ENCODE measurements at regions not wholly inside any gene's neighbourhood (a gene's known extent, or its start where the extent isn't known, plus 50 kb on each side); places are given as distances from the start of the nearest gene placed in this dataset.
"Not testable (repeated sequence)": the region's sequence is repeated elsewhere in the genome, so short reads cannot be mapped to it uniquely, and the experiment has no call there.

DNA sequence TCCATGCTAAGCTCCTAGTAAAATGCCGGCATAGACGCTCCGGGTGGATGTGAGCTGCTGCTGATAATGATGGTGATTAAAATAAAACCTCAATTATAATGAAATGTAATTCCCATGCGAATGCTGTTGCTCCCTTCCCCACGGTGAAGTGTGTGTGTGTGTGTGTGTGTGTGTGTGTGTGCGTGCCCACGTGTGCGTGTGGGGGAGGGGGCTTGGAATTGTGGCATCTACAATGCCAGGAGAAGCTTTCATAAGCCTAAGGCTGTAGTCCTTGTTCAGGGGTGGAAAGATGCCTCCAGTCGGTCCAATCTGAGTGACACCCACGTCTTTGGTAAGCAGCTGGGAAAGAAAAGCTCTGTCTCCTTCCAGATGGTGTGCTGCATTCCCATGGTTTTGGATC is 137.9 kb downstream of the CDH26 start:
- in situ Hi-C loops (cut with HindIII; ENCODE audit: low sequenced_read_pairs): no loop called here

DNA sequence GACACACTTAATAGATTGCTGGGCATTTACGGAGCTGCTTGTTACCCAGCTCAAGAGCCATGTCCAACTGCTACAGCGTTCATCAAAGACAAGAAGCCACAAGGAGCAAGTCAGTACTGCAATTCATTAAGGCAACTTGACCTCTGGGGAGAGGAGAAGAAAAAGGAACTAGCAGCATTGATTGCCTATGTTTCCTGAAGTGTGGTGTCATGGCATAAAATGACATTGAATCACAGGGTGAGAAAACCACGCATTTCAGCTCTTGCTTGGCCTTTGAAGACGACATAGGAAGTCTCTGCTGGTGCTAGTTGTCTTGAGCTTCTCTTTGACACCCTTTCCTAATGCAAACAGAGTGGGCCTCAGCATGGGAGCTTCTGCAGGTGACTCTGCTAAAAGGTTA is 139.1 kb downstream of the CDH26 start:
- in situ Hi-C loops (cut with HindIII; ENCODE audit: low sequenced_read_pairs): no loop called here

DNA sequence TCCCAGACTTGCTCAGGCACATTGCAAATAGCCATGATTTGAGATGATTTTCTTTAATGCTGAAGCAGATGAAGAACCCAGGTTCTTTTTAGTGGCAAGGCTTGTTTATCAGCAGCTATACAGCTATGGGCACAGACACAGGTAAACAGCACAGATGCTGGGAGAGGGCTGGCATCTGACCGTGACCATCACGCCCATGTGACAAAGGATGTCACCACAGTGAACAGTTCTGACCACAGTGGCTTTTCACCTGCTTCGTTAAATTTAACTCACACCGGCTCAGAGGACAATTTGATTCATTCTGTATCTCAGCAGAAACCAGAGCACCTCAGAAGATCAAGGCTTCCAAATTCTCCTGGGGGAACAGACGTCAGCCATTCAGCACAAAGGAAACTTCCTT is 142.6 kb downstream of the CDH26 start:
- in situ Hi-C loops (cut with HindIII; ENCODE audit: low sequenced_read_pairs): no loop called here

DNA sequence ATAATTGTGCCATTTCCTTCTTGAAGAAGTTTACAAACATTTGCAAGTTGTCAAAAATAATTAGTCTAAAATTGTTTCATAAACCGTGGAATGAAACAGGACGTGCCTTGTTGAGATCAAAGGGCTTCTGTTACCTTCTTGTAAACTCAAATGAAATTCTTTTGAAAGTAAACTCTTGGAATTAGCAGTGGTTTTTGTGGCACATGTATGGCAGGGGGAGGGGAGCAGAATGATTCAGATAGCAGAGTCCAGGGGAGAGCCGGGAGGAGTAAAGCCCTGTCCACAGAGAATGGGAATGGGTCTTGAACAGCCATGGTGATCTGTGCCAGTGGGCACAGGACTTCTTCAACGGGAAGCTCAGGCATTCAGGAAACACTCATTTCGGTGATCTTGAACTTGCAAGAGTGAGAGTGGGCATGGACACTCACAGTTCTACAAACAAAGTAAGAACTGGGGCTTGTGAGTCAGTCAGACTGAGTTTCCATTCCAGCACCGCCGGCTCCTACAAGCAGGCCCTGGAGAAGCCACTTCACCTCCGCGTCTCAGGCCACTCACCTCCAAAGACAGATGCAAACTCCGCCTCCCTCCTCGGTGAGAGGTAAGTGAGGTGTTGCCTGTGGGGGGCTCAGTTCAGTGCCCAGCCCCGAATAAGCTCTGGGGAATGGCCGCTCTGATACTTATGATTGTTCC is 143.1 kb downstream of the CDH26 start:
- in situ Hi-C loops (cut with HindIII; ENCODE audit: low sequenced_read_pairs): no loop called here

DNA sequence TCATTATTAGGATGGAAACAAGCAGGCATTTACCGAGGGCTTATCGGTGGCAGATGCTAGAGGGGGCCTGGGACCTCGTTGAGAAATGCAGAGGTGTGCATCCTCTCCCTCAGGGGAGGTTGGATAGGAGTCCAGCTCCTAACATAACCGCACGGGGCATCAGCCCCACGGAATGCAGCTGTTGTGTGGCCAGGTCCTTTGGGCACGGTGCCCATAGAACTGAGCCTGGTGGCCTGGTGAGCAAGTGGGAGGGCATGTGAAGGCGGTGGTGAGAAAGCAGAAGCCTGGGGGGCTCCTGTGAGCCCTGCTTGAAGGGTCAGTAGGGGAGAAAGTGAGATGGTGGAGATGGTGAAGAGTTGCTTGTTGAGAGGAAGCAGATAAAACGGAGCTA is 143.7 kb downstream of the CDH26 start:
- in situ Hi-C loops (cut with HindIII; ENCODE audit: low sequenced_read_pairs): no loop called here

GRCh38 chr20:60102665-60103210 is 144.5 kb downstream of the CDH26 start:
- in situ Hi-C loops (cut with HindIII; ENCODE audit: low sequenced_read_pairs): no loop called here

DNA sequence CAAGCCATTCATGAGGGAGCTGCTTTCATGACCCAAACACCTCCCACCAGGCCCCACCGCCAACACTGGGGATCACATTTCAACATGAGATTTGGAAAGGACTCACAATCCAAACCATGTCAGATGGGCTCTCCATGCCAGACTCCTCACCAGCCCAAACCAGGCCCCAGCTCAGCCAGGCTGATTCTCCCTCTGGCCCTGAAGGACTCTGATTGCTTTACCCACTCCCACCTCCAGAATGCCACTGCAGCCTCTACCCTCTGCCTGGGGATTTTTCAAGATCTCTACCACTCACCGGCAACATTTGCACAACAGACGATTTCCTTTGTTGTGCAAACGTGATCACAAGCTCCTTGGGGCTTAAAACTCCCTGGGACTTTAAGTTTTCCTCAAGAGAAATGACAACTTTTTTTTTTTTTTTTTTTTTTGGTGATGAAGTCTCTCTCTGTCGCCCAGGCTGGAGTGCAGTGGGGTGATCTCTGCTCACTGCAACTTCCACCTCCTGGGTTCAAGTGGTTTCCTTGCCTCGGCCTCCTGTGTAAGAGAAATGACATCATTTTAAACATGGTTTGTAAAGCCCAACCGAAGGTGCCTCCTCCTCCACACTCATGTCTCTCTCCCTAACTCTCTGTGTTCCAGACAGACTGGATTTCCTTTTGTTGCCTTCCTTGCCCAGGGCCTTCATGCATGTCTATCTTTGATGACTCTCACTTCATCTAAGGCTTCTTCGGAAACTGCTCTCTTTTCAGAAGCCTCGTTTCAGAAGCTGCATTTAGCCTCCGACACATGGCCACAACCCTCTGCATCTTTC is 147.0 kb downstream of the CDH26 start:
- in situ Hi-C loops (cut with HindIII; ENCODE audit: low sequenced_read_pairs): no loop called here

GRCh38 chr20:60106186-60106585 is 148.0 kb downstream of the CDH26 start:
- in situ Hi-C loops (cut with HindIII; ENCODE audit: low sequenced_read_pairs): not testable (repeated sequence)

DNA sequence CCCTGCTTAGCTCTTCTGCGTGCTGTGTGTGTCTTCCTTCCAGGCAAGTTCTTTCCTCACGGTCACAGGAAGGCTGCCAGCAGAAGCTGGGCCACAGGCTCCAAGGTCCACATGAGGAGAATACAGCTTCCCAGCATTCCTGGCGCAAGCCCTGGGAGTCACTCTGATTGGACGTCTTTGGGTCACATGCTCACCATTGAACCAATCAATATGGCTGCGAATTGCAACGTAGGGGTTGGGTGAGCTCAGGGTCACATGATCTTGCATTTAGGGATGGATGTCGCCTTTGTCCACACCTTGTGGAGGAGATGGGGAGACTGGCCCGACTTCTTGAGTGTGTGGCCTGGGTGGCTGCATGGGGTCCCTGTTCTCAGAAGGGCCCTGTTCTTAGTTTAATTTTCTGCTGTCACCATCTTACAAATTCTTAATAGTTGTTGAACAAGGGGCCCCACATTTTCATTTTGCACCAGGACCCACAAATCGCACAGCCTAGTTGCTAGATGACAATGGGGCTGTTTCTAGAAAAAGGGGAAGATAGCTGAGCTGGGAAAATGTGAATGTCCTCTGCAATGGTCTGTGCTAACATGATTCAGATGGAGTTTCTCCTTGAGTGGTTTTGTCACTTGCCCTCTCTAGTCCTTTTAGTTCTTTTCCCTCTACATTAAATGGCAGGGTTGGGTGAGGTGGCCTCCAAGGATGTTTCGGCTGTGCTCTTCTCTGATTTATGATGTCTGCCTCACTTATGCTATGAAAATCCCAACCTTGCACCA is 149.6 kb downstream of the CDH26 start:
- in situ Hi-C loops (cut with HindIII; ENCODE audit: low sequenced_read_pairs): no loop called here

DNA sequence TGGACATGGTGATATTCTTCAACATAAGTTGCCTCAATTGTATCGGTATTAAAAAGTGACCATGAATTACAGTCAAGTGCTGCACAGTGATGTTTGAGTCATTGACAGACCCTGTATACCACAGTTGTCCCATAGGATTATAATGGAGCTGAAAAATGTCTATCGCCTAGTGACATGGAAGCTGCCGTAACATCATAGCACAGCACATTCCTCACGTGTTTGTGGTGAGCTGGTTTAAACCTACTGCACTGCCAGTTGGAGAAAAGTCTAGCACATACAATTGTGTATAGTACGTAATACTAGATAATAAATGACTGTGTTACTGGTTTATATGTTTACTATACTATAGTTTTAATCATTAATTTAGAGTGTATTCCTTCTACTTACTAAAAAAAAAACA is 150.2 kb downstream of the CDH26 start:
- in situ Hi-C loops (cut with HindIII; ENCODE audit: low sequenced_read_pairs): no loop called here

- in situ Hi-C loops (cut with HindIII; ENCODE audit: low sequenced_read_pairs): no loop called here
Measured at GRCh38 chr20:60113024-60113724, 155.0 kb downstream of the CDH26 start.

- in situ Hi-C loops (cut with HindIII; ENCODE audit: low sequenced_read_pairs): no loop called here
Measured at GRCh38 chr20:60113771-60114170, 155.5 kb downstream of the CDH26 start.

GRCh38 chr20:60115451-60115850 is 157.2 kb downstream of the CDH26 start:
- in situ Hi-C loops (cut with HindIII; ENCODE audit: low sequenced_read_pairs): no loop called here

- in situ Hi-C loops (cut with HindIII; ENCODE audit: low sequenced_read_pairs): no loop called here
Measured at GRCh38 chr20:60116128-60116909, 158.1 kb downstream of the CDH26 start.

DNA sequence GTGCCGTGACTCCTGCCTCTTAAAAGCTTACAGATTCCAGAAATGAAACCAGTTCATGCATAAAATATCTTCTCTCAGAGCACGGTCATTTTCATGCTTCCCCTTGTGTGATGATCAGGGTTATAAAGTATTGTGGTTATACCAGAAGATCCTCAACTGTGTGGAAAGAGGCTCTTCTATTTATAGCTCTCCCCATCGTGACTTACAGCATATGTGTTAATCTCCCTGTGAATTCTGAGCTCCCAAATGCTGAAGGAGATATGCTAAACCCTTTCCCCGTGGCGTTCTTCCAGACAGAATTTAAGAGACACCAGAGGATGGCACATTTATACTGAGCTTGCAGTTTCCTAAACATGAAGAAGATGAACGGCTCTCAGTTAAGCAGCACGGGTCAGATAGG is 158.8 kb downstream of the CDH26 start:
- in situ Hi-C loops (cut with HindIII; ENCODE audit: low sequenced_read_pairs): no loop called here

GRCh38 chr20:60121903-60122302 is 163.7 kb downstream of the CDH26 start:
- in situ Hi-C loops (cut with HindIII; ENCODE audit: low sequenced_read_pairs): no loop called here

GRCh38 chr20:60122671-60123070 is 164.4 kb downstream of the CDH26 start:
- in situ Hi-C loops (cut with HindIII; ENCODE audit: low sequenced_read_pairs): no loop called here

- in situ Hi-C loops (cut with HindIII; ENCODE audit: low sequenced_read_pairs): no loop called here
Measured at GRCh38 chr20:60123096-60123495, 164.9 kb downstream of the CDH26 start.

DNA sequence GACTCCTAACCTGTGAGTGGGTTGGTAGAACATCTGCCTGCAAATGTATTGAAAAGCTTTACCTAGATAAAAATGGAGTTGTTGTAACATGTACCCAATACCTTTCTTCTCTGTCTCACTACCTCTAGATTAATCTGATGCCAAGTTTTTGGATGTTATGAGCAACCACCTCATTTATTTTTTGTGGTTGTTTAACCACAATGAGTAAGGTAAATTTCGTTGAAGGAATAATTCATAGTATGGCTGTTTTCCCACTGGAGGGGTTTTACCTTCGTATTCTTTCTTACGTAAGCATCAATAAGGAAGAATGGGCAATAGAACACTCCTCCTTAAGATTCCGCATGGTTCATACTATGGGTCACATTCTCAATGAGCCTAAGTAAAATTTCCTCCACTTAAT is 165.4 kb downstream of the CDH26 start:
- in situ Hi-C loops (cut with HindIII; ENCODE audit: low sequenced_read_pairs): no loop called here

DNA sequence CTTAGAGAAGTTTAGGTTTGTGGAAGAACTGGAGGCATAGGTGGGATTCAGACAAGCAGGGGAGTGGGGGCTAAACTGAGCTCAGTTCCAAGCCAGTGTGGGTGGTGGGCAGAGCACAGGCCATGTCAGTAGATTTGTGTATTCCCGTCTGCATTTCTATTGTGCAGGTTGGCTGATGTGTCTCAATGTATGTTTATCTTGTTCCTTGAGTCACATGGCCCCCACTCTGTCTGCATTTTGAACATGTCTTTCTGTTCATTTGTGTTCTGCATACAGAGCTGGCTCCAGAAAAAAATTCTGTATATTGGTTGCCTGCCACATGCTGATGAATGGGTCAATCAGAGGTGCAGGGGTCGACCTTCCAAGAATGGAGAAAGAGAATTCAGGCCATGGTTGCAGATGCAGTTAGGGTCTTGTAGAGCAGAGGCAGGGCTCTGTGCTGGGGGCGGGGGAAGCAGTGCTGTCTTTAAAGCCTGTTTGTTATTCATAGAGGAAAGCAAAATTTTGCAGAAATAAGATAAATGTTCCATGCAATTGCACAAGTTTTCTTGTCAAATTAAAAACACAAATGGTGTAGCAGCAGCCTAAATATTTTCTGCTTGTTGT is 166.7 kb downstream of the CDH26 start:
- in situ Hi-C loops (cut with HindIII; ENCODE audit: low sequenced_read_pairs): no loop called here

All from DLD1 (cell line).